Mesothelial cell of epicardium (in vitro differentiated cells): ENCODE measurements at regions not wholly inside any gene's neighbourhood (a gene's known extent, or its start where the extent isn't known, plus 50 kb on each side); places are given as distances from the start of the nearest gene placed in this dataset.

ENCODE experiments used
- DNase-seq, 2 experiments: peaks; one replicate each; pipeline ENCODE4 v3.0.0; 2021; ENCODE audit warnings: low spot score in 2 of 2; ENCODE audit not compliant: unreplicated experiment in 2 of 2
- H3K27ac Mint-ChIP-seq: 2 replicates; pipeline ENCODE4 v1.8.0; 2021; ENCODE audit warnings: mixed read lengths
- H3K27me3 Mint-ChIP-seq: 2 replicates; pipeline ENCODE4 v1.8.0; 2021; ENCODE audit warnings: low read depth, mixed read lengths
- H3K36me3 Mint-ChIP-seq: 2 replicates; pipeline ENCODE4 v1.8.0; 2021; ENCODE audit warnings: mixed read lengths
- H3K4me1 Mint-ChIP-seq: 2 replicates; pipeline ENCODE4 v1.8.0; 2021; ENCODE audit warnings: mixed read lengths
- H3K4me3 Mint-ChIP-seq: 2 replicates; pipeline ENCODE4 v1.8.0; 2021; ENCODE audit warnings: mild to moderate bottlenecking, moderate library complexity, mixed read lengths
- H3K9me3 Mint-ChIP-seq: 2 replicates; pipeline ENCODE4 v1.8.0; 2021; ENCODE audit warnings: mixed read lengths
- CTCF ChIP-seq: fragments of 200-600 bp; sonication (generic); IDR thresholded peaks from one replicate; pipeline ENCODE4 v1.5.0; 2021; ENCODE audit warnings: antibody characterized with exemption; ENCODE audit not compliant: unreplicated experiment

GRCh38 chr1:229042482-229042881, 228.4 kb upstream of the RAB4A start:
- Mint-ChIP-seq H3K27ac (no peak overlapping the region), H3K36me3 (peaks cover 9% of the 10 kb centered on the region), H3K4me1 (peaks cover 11% of the 10 kb centered on the region), H3K27me3 (no peaks in the 10 kb centered on the region), H3K4me3 (no peak overlapping the region), H3K9me3 (peaks cover 27% of the 10 kb centered on the region)
- no peak for DNase-seq
- no peak for TF ChIP-seq CTCF

GRCh38 chr1:229043115-229043514, 227.8 kb upstream of the RAB4A start:
- Mint-ChIP-seq H3K36me3 (peaks cover 9% of the 10 kb centered on the region), H3K4me1 (peaks cover 6% of the 10 kb centered on the region), H3K27ac (no peak overlapping the region), H3K9me3 (peaks cover 27% of the 10 kb centered on the region), H3K27me3 (no peaks in the 10 kb centered on the region), H3K4me3 (no peak overlapping the region)
- no peak for DNase-seq
- no peak for TF ChIP-seq CTCF

DNA sequence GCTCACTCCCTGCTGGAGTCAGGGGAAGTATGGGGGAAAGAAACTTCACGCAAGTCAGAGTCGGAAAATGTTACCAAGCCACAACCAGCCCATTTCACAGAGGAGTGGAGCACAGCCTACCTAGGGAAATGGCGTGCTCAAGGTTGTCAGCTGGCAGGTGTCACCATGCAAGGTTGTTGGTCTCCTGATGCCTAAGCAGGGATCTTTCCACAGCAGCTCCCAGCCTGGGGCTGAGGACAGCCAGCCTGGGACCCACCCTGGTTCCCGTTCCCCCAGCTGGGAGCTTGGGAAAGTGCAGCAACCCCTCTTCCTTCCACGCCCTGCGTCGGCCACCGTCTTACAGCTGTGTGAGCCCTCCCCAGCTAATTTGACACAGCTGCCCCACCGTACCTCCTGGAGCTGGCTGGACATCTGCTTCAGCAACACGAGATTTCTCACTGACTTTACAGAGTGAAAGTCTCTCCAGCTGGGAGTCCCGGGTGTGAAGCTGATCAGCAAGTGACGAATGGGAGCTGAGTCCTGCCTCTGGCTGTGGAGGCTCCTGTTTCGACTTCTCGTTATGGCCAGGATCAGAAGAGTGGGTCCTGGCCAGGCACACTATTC, 224.6 kb upstream of the RAB4A start:
- H3K27me3 Mint-ChIP-seq = no peaks in the 10 kb centered on the region
- H3K4me3 Mint-ChIP-seq = no peak overlapping the region
- H3K36me3 Mint-ChIP-seq = peaks cover 3% of the 10 kb centered on the region
- no peak overlapping the region for H3K27ac Mint-ChIP-seq
- no peak for DNase-seq
- peaks cover 2% of the 10 kb centered on the region for H3K4me1 Mint-ChIP-seq
- H3K9me3 Mint-ChIP-seq = peaks cover 18% of the 10 kb centered on the region
- TF ChIP-seq CTCF = no peak

DNA sequence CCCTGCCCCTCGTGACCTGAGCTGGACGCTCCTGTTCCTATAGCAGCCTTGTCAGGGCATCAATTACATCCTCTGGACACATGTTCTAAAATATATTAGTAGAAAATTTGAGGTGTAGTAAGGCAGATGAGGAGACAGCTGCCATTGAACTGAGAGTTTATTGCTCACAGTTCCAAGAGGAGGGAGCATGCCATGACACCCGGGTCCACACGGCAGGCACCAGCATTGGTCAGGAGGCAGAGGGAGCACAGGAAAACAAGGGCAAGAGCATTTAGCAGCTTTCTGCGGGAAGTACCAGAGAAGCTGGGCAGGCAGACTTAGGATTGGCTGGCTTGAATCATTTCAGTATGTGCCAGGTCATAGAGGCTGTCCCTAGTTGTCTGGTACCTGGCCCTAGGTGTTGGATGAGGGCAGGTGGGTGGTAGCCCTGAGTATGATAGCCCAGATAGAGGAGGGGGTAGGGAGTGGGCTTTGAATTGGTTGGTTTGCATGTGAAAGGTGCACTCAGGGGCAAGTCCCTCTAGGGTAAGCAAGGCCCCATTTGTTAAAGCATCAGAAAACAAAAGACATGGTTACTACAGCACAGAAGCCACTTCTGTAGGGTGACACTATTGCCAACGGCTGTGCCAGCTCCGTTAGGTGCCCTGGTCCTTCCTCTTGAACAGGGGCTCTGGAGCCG, 223.6 kb upstream of the RAB4A start:
- peaks cover 25% of the 10 kb centered on the region for H3K9me3 Mint-ChIP-seq
- no peak for DNase-seq
- no peak overlapping the region for H3K27ac Mint-ChIP-seq
- H3K27me3 Mint-ChIP-seq = no peaks in the 10 kb centered on the region
- H3K36me3 Mint-ChIP-seq = peaks cover 5% of the 10 kb centered on the region
- no peak overlapping the region for H3K4me3 Mint-ChIP-seq
- peaks cover 2% of the 10 kb centered on the region for H3K4me1 Mint-ChIP-seq
- no peak for TF ChIP-seq CTCF

DNA sequence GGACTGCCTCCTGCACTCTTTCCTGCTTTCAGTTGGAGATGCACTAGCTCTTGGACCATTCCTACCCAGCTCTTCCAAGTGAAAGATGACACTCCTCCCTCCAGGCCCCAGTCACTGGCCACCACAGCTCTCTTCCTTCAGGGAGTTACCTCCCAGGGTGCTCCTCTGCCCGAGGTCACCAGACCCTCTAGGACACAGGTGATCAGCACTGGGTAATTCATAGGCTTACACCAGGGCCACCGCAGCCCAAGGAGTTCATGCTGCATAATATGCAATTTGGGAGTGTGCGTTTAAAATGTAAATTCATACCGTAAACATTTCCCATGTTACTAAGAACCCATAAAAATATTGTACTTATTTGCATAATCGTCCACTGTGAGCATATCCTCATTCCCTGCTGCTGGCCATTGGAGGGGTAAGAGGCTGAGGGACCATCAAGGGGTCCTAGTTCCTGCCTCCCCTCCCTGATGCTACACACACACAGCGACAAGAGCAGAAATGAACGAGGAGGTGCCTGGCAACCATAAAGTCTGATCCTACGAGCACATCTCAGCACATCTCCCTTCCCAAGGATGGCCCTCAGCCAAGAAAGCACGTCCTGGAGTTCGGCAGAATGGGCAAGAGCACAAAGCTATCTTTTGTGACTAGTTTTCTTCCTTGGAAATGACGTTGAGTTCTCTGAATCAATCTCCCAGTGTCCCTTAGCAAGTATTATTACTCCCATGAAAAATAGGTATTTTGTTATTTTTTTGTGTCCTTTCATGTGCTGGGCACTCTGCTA, 222.9 kb upstream of the RAB4A start:
- H3K9me3 Mint-ChIP-seq = peaks cover 27% of the 10 kb centered on the region
- H3K4me3 Mint-ChIP-seq = no peak overlapping the region
- peaks cover 2% of the 10 kb centered on the region for H3K4me1 Mint-ChIP-seq
- no peak for DNase-seq
- TF ChIP-seq CTCF = no peak
- no peak overlapping the region for H3K27ac Mint-ChIP-seq
- peaks cover 5% of the 10 kb centered on the region for H3K36me3 Mint-ChIP-seq
- H3K27me3 Mint-ChIP-seq = no peaks in the 10 kb centered on the region
